ENCODE measurements at regions not wholly inside any gene's neighbourhood (a gene's known extent, or its start where the extent isn't known, plus 50 kb on each side); places are given as distances from the start of the nearest gene placed in this dataset.

- Histone ChIP-seq H3K4me1 (no peaks in the 10 kb centered on the region), H3K27ac (no peak overlapping the region), H3K27me3 (no peaks in the 10 kb centered on the region), H3K9me3 (no peaks in the 10 kb centered on the region), H3K4me3 (no peak overlapping the region), H3K36me3 (no peaks in the 10 kb centered on the region)
- no peak for TF ChIP-seq CTCF (IDR thresholded peaks at IDR 0.05)
- no peak for TF ChIP-seq EP300 (IDR thresholded peaks at IDR 0.05)
- no peak for TF ChIP-seq POLR2AphosphoS5 (IDR thresholded peaks at IDR 0.05)
- no peak for TF ChIP-seq POLR2A (IDR thresholded peaks at IDR 0.05)
- WGBS, 2 donors = 25 to 60% methylated on average over 5 of the region's 5 CpGs
- intact Hi-C loops (cut with DNase I) = no loop called here
- no peak for DNase-seq
These were observed 378.8 kb upstream of the NRSN1 start for GRCh38 chr6:23747239-23747638.

- H3K27ac ChIP-seq = no peak overlapping the region
- no peaks in the 10 kb centered on the region for H3K27me3 ChIP-seq
- intact Hi-C loops (cut with DNase I) = no loop called here
- TF ChIP-seq POLR2A (IDR thresholded peaks at IDR 0.05) (no peak), CTCF (IDR thresholded peaks at IDR 0.05) (no peak), EP300 (IDR thresholded peaks at IDR 0.05) (no peak), POLR2AphosphoS5 (IDR thresholded peaks at IDR 0.05) (no peak)
- 73 to 85% methylated on average over 1 of the region's 1 CpG for WGBS, 2 donors
- H3K36me3 ChIP-seq = no peaks in the 10 kb centered on the region
- H3K9me3 ChIP-seq = no peaks in the 10 kb centered on the region
- H3K4me1 ChIP-seq = no peaks in the 10 kb centered on the region
- no peak for DNase-seq
- H3K4me3 ChIP-seq = no peak overlapping the region
These were observed 373.6 kb upstream of the NRSN1 start for GRCh38 chr6:23752414-23752813.

GRCh38 chr6:23754197-23754596 is 371.8 kb upstream of the NRSN1 start:
- WGBS, 2 donors = 77 to 86% methylated on average over 1 of the region's 1 CpG
- H3K27me3 ChIP-seq = no peaks in the 10 kb centered on the region
- TF ChIP-seq POLR2AphosphoS5 (IDR thresholded peaks at IDR 0.05) = no peak
- TF ChIP-seq EP300 (IDR thresholded peaks at IDR 0.05) = no peak
- TF ChIP-seq CTCF (IDR thresholded peaks at IDR 0.05) = no peak
- no peak for TF ChIP-seq POLR2A (IDR thresholded peaks at IDR 0.05)

GRCh38 chr6:23775127-23775526 is 350.9 kb upstream of the NRSN1 start:
- 88 to 89% methylated on average over 5 of the region's 5 CpGs for WGBS, 2 donors
- no peak for DNase-seq
- Histone ChIP-seq H3K4me3 (no peak overlapping the region), H3K4me1 (peaks cover 0 to 5% (median 0%) of the 10 kb centered on the region in 4 donors), H3K9me3 (no peaks in the 10 kb centered on the region), H3K27me3 (no peaks in the 10 kb centered on the region), H3K36me3 (no peaks in the 10 kb centered on the region), H3K27ac (no peak overlapping the region)
- intact Hi-C loops (cut with DNase I) = no loop called here
- no peak for TF ChIP-seq CTCF (IDR thresholded peaks at IDR 0.05)
- no peak for TF ChIP-seq POLR2AphosphoS5 (IDR thresholded peaks at IDR 0.05)
- TF ChIP-seq EP300 (IDR thresholded peaks at IDR 0.05) = no peak
- no peak for TF ChIP-seq POLR2A (IDR thresholded peaks at IDR 0.05)

More at GRCh38 chr6:23754197-23754596, 371.8 kb upstream of the NRSN1 start:
- Histone ChIP-seq H3K4me3 (no peak overlapping the region), H3K27ac (no peak overlapping the region), H3K4me1 (no peaks in the 10 kb centered on the region), H3K9me3 (no peaks in the 10 kb centered on the region), H3K36me3 (no peaks in the 10 kb centered on the region)
- intact Hi-C loops (cut with DNase I) = no loop called here
- DNase-seq = no peak

- Histone ChIP-seq H3K9me3 (no peaks in the 10 kb centered on the region), H3K36me3 (no peaks in the 10 kb centered on the region), H3K27me3 (no peaks in the 10 kb centered on the region), H3K27ac (peak overlapping the region in 1 of 4 donors; percentile 20), H3K4me1 (peaks cover 0 to 19% (median 12%) of the 10 kb centered on the region in 4 donors), H3K4me3 (no peak overlapping the region)
- 16 to 49% methylated on average over 2 of the region's 2 CpGs for WGBS, 2 donors
- DNase-seq = no peak
- intact Hi-C loops (cut with DNase I) = no loop called here
- TF ChIP-seq EP300 (IDR thresholded peaks at IDR 0.05) (no peak), CTCF (IDR thresholded peaks at IDR 0.05) (no peak), POLR2AphosphoS5 (IDR thresholded peaks at IDR 0.05) (no peak), POLR2A (IDR thresholded peaks at IDR 0.05) (no peak)
These were observed 342.1 kb upstream of the NRSN1 start for GRCh38 chr6:23783901-23784300.

All from sigmoid colon (tissue), 6 donors.